ENCODE measurements at regions not wholly inside any gene's neighbourhood (a gene's known extent, or its start where the extent isn't known, plus 50 kb on each side); places are given as distances from the start of the nearest gene placed in this dataset.

DNA sequence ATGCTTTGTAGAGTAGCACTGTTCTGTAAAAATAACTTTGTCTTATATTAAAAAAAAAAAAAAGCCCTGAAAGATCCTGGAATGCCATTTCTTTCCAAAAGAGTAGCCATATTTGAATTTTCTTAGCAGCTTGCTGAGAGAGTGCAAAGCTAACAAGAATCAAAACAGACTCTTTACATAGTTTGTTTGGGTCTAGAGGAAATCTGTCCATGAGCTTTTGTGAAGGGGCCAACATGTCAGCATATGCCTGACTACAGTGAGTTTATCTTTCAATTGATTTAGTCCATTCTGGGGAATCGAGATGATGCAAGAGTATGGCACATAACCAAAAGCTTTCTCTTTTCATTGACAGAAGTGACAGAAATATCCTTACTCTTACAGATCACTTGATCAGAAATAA, 777.7 kb upstream of the ACVR2A start:
- no peak for DNase-seq (ENCODE audit: low spot score)

DNA sequence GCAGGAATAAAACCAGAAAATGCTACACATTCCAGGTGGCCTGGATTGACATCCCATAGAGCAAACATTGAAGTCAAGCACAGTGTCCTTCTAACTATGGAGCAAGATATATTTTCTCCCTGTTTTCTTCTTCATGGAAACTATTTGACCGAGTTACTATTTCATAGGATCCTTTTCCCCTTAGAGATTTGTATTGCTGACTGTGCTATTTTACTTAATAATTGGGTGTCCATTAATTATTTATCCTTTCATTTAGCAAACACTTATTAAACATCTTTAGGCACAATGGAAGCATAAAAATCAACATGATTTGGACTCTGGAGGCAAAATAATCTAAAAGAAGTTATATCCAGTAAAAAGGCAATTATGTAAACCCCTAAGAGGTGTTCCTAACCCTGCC, 782.8 kb upstream of the ACVR2A start:
- no peak for DNase-seq (ENCODE audit: low spot score)

DNA sequence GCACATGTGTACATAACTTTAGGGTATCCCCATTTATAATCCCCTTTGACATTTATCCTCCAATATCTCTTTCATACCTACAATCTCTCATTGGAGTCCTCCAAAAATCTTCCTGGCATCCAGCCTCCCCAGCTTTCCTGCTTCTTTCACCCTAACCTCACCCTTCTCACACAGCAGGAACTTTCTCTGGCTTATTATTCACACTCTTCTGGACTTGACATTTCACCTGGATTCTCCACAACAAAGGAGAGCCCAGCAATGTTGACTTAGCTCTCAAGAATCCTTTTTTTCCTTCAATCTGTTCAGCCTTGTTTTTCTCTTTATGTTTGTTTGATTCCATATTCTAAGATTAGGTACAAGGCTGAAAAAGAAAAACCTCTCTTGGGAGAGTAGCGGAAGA, 783.6 kb upstream of the ACVR2A start:
- DNase-seq (ENCODE audit: low spot score) = no peak

DNA sequence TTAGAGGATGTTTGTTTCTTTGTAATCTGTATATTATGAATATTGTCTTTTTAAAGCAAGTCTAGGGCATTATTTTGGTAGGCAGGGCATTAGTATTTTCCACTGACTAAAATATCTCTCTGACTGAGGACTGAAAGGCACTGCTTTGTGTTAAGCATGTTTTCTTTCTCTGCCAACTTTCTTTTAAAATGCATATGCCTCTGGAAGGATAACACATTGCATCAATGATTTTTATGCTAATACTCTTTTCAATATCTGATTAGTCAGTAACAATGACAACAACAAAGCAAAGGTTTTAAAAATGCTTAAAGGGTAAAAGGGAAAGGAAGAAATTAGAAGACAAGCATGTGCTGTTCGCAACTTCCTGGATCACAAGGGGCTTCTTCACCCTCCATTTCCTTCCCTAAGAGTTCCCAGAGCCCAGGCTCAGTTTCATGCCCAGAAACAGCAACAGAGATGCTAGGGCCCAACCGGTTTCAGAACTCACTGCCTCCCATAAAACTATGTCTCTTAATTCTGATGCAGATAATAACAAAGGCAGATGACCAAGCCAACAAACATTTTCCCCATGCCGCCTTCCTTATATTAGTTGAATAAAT, 786.8 kb upstream of the ACVR2A start:
- peak; percentile 8 for DNase-seq (ENCODE audit: low spot score)

DNA sequence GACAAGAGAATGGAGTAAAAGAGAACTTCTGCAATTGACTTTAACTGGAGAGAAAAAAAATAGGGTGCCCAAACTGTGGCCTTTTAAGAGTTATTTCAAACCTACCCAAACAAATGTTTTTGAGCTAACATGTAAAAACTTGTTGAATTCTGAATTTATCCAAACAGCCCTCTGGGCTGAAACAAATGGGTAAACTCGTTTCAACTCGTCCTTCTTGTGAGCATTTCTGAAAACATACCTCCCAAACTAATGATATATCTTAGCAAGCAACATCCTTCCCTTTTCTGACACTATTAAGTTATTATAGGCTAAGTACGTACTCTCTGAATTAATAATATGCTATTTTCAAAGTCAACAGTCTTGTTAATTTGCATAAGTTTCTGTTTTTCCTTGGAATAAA, 793.0 kb upstream of the ACVR2A start:
- no peak for DNase-seq (ENCODE audit: low spot score)

DNA sequence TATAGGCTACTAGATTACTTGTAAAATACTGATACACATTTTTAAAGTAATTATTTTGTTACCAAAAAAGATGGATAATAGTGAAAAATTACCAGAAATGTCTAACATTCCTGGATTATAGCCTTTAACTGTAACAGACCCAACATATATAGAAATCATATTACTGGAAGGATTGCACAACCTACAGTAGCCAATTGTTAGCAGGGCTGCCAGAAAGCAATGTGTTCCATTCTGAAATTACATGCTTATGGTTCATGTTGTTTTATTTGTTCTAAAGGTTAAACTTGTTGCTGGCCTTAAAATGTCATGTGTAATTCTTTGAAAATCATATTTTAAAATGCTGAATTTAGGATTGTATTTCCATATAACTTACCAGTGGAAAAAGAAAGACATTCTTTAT, 793.6 kb upstream of the ACVR2A start:
- no peak for DNase-seq (ENCODE audit: low spot score)

DNA sequence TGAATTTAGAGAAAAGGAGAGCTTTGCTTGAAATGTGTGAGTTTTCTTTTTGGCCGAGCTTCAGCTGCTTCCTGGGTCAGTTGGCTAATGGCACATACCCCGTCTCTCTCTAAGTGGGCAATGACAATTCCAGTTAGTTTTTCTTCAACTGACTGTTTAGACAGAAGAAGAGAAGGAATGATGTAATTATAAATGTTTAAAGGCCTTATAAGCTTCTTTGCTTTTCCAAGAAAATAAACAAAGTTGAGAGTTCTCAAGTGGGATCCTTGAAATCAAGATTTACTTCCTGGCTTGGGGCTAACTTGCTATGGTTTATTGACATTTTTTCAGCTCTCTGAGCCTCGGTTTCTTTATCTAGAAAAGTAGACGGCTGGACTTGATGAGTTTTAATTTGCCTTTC, 794.9 kb upstream of the ACVR2A start:
- DNase-seq (ENCODE audit: low spot score) = no peak

DNA sequence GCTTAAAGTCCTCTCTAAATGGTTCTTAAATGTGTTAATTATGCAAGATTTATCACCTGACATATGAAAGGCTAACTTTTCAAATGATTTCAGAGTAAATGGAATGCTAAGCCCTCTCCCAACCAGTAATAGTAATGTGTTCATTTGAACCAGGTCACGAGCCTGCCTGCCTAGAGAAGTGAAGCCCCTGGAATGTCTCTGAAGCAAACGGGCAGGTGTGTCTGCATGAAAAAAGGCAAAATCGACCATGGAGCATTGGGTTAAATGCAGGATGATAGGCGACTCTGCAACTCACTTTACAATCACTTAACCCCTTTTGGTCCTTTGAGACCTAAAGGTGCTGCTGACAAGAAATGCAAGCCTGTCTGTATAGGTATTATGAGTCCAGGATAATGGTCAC, 798.4 kb upstream of the ACVR2A start:
- DNase-seq (ENCODE audit: low spot score) = no peak

DNA sequence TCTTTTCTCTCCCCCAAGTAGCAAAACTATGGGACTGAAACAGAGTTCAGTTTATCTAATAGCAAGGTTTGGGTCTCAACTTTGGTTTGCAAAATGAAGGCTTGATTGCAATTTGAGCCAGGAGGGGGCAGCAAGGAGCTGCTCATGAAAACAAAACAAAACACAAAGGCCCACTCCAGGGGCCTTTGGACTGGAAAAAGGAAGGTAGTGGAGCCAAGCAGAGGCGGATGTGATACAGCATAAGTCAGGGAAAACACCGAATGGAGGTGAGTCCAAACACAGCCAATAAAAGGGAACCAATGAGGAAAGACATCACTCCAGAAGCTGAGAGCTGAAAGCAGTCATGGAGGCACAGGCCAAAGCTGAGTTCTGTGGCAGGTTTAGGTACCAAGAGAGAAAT, 799.7 kb upstream of the ACVR2A start:
- DNase-seq (ENCODE audit: low spot score) = peak; percentile 46

DNA sequence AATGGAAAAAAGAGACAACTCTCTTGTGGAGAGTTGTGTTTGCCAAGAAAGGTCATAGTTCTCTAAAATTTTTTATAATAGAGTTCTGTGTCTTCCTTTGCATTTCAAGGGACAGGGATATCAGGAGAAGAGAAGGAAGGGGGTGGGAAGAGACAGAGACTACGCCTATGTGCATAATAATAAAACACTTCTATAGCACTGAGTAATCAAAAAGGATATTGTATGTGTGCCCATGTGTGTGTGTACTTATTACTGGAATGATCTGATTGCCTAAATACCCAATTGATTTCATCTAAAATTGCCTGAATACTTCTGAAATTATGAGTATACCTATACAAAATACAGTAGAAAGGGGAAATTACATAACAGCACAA, 803.7 kb upstream of the ACVR2A start:
- DNase-seq (ENCODE audit: low spot score) = no peak

DNA sequence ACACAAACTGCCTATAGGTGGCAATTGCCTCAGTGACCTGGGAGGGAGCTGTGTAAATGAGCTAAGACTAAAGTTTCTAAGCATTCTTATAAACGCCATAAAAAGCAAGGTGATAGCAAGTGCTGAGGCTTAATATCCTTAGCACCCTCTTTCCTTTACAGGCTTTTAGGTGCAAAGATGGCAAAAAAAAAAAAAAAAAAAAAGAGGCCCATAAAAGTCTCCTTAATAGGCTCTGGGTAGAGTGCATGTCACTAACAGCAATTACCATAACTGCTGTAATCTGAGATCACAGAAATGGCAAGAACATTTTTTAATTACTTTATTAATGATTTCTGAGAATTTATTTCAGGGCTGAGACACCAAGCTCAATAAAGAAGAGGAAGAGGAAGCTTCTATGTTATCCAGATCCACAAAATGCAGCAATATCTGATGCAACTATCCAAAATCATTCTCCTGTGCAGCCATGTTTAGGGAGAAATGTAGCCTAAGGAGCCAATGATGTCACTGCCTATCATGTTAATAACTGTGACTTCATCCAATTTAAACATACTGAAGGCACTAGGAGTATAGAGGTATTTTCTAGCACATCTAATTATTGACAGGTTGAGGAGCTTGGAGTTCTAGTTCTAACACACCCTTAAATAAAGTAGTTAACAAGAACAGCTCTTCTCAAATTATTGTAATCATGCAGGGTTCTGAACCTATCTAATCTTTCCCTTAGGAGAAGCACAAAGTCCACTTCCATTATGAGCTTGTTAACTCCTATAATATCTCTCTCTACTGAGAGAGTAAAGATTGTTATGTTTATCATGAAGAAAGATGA, 804.3 kb upstream of the ACVR2A start:
- no peak for DNase-seq (ENCODE audit: low spot score)

DNA sequence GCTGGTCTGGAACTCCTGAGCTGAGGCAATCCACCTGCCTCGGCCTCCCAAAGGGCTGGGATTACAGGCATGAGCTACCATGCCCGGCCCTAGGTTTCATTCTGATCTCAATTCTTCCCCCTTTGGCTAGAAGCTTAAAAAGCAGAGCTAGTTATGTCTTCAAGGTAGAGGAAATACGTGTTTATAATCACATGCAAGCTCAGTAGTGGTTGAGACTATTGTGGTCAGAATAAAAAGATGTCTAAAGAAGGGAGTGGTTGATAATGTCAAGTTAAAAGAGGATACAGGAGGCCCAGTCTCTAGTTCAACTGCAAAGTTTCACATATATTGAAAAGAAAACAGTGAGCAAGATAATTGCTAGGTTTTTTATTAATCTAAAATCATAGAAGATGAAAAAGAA, 807.8 kb upstream of the ACVR2A start:
- no peak for DNase-seq (ENCODE audit: low spot score)

DNA sequence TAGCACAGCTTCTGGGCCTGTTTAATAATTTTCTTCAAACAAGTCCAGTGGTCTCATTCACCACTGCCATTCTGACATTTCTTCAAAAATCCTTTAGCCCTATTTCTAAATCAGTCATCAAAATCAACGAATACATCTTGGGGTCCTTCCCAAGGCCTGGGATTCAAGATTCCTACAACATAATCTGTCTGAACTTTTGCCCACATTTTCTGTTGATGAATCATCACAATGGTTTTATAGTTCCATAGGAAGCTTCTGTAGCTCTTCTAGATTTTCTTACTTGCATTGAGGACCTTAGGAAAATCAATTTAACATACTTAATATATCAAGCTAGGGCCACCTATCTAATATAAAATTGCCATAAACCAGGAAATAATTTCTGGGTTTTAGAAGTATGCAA, 811.8 kb upstream of the ACVR2A start:
- no peak for DNase-seq (ENCODE audit: low spot score)

DNA sequence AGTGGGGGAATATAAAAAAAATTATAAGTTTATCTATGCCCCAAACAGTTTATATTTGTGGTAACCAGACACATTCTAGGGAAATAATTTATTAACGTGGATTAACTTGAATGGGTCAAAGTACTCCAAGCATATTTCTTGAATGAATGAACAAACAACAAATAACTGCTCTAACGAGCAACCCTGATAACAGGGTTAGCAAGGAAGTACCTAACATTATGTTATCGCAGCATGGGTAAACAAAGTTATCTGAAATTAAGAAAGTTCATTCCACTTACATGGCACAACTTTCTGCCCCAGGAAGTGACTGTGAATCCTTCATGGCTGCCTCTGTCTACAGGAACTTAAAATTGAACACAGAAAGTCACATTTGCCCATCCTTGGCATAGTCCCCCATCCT, 812.9 kb upstream of the ACVR2A start:
- no peak for DNase-seq (ENCODE audit: low spot score)

DNA sequence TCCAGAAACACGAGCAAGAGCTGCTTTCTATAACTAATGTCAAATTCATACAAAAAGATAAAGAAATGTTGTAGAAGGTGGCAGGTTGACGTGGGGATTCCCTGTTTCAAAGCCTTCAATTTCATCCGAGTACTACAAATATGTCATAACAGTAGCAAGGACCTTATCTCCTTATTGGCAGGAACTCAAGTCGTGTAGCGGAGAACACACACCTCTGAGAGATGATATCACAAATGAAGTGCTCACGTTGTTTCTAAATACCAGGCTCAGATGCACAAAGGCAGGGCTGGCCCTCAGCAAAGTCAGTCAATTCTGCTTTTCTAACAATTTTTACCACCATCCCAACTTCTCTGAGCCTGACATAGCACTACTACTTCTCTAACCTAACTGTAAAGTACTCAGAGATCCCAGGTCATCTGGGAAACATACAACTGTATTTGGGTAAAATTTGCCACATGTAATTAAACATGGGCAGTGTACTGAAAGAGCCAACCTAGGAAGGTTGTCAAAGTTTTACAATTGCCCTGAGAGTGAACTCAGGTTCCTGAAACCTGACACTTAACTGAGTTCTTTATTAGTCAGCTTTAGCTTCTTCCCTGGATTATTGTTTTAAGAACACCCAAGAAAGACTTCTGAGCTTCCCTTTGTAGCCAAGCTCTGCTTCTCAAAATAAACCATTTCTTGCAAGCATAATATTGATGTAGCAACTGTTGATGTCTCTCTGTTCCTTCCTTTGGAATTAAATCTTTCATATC, 813.7 kb upstream of the ACVR2A start:
- DNase-seq (ENCODE audit: low spot score) = peak; percentile 20

DNA sequence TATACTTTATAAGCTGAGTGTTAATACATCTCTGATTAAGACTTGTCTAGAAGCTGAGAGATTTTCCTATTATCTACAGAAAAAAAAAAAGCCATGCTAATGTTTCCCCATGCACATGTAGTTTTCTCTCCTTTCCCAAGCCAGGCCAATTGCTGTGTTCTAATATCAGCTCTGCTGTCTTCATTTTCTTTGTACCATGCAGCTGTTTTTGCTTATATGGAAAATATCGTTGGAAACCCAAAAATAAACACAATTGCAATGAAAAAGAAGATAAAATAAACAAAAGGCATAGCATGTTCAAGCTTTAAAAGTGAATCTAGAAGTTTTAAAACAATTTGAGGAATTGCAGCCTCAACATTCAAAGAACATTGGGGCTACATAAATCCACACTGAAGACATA, 817.4 kb upstream of the ACVR2A start:
- DNase-seq (ENCODE audit: low spot score) = no peak

DNA sequence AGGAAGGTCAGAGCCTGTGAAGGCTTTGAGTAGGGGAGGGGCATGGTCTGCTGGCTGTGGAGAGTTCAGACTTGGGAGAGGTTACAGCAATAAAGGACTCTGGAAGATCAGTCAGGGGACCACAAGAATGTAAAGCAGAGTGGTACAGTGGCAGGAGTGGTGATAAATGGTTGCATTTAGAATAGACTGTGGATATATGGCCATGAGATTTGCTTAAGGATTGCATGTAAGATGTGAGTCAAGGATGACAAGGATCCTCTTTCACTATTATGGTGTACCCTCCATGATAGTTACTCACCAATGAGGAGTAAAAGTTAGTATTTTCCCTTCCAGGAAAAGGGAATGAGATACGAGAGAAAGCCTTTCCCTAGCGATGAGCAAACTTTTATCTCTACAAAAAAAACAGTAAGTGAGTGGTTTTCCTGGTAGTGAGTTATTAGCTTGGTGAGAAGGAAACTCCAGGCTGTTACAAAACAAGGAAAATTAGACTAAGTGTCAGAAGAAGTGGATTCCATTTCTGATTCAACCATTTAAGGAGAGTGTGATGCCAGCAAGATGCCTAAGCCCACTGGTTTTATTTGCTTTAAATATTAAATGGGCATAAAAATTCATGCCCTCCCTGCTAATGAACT, 818.0 kb upstream of the ACVR2A start:
- DNase-seq (ENCODE audit: low spot score) = no peak

DNA sequence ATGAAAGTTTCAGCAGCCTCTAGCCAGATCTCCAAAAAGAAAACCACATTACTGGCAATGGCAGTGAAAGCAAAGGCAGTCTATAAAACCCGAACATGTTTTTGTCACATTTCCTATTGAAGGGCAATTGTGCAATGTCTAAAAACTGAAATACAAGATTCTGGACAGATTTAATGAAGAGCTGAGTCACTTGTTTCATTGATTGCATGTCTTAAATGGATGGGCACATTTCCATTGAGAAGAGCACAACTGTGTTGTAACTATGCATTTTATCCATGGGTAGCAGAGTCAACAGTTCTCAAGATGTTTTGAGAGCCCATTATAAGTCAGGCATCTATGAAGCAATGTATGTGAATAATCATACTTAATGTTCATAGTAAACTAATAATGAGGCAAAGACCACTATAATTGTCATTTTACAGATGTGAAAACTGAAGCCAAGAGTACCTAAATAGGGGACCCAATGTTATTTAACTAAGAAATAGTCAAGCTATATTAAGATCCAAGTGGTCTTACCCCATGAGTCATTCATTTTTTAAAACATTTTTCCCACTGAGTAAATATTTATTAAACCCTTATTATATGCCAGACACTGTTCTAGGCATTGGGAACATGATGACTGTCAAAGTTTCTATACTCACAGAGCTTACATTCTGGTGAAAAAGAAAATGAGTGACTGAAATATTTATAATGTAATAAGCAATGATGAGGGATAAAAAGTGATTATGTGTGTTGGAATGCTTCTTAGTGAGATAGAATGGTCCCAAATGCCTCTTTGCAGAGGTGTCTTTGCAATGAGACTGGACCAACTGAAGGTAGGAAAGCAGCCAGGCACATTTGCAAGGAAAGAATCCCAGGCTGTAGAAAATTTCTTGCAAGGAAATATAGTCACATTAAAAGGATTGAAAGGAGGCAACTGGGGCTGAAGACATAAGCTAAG, 818.9 kb upstream of the ACVR2A start:
- no peak for DNase-seq (ENCODE audit: low spot score)

DNA sequence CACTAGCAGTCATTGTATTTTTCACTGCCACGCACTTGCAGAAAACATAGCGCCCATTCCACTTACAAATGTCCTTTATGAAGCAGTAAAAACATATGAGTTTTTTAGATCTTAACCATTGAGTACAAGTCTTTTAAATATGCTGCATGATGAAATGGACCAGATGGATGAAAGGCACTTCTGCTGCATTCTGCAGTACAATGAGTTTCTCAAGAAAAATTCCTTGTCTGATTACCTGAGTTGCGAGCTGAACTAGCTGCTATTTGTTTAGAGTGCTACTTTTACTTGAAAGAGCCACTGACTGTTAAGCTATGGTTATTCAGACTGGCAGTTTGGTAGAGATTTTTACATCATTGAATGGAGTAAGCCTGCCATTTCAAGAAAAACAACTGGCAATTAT, 825.5 kb upstream of the ACVR2A start:
- no peak for DNase-seq (ENCODE audit: low spot score)

DNA sequence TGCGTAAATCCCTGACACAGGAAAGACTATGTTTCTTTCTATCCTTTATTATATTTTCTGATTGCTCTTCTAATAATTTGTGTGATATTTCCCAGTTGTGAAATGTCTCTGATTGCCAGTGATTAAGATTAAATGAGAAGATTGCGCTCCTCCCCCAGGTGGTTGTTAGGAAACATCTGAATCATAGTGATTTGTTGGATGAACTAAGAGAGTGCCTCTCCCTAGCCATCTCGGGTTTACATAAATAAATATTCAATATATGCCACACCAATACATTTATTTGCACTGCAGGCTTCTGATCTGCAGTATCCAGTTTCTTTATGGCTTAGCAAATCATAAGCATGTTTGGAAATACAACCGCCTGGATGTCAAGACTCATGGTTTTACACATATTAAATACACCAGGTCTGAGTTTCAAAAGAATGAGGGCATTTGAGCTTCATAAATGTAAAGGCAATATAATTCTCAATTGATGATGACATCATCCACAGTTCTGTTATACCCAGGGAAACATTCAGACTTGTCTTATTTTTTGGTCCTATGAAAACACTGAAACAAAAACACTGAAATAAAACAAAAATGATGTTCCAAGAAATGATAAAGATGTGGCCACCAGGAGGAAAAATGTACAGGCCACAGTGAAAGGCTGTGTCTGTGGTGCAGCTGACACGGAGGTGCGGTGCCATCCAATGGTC, 826.7 kb upstream of the ACVR2A start:
- DNase-seq (ENCODE audit: low spot score) = no peak

DNA sequence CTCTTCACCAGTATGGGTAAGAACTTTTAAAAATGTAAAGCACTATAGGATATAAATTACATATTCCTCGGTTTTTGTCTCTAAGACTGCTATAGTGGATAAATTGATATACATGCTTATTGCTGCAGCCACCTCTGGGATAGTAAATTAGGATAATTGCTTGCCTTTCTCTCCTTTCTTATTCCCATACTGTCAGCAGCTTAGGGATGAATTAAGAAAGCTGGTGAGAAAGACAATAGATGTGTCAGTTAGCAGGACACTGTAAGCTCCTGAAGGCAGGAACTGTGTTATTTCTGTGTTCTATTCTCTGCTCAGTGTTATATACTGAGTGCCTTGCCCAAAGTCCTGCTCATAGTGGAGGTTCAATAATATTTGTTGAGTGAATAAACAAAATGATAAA, 828.6 kb upstream of the ACVR2A start:
- no peak for DNase-seq (ENCODE audit: low spot score)

Data from iPS-NIHi11 (cell line).